GM21381 (cell line): ENCODE measurements at regions not wholly inside any gene's neighbourhood (a gene's known extent, or its start where the extent isn't known, plus 50 kb on each side); places are given as distances from the start of the nearest gene placed in this dataset.
"Not testable (repeated sequence)": the region's sequence is repeated elsewhere in the genome, so short reads cannot be mapped to it uniquely, and the experiment has no call there.

Source experiments
- ATAC-seq: cut with Tn5 transposase; IDR thresholded peaks from one replicate; pipeline ENCODE4 v1.9.1; 2021; ENCODE audit warnings: mild to moderate bottlenecking, moderate library complexity; ENCODE audit not compliant: unreplicated experiment

DNA sequence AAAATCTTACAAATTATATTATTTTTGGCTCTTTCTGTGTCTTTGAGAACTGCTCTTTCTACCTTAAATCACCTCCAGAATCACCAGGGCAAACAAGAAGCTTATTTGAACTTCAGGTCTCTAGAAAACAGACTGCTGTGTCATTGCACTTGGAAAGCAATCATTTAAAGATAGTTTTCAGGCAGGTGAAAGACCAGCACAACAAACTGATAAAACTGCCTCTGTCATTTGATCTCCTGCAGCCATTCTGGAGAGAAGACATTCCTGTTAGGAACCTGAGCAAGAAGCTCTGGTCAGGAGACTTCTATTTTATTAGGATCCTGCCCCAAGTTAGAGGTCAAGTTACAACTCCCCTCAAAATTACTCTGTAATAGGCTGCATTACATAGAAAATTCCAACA, 50.7 kb upstream of the AP4E1 start:
- no peak for ATAC-seq

DNA sequence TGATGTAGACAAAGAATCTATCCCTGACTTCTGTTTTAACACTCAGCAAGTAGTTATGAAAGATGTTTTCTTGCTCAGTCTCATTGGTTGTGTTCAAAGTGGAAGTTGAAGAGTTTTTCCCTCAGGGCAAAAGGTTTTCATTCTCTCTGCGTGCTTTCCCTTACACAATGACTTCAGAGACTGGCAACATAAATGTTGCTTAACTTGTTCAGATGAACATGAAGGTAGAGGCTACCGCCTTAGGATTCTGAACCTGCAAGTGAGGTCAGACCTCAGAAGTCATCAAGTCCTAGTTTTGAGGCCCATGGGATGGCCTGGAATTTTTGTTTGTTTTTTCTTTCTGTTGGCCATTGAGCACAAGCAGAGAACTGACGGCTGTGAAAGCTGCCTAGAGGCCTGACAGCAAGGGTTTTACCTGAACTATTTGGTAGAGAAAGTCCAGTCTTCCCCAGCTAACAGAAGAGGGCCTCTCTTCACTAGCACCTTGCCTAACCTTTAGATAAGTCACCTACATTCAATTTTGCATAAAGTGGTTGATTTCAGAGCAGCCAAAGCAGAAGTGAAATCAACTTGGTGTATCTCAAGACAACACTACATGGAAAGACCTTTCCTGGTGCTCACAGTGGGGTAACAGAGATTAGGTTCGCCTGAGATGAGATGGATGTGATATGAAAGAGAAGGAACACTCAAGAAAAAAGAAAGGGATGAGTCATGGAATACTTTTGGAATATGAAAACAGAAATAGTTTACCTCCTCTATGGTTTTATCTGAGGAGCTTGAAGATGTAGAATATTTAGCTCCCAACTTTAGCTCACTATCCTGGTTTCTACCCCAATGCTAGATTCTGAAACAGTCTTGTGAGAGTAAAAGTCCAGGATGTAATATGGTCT, 53.6 kb upstream of the AP4E1 start:
- peak; percentile 94 for ATAC-seq

- ATAC-seq, result no peak
Measured at GRCh38 chr15:50850003-50850402, 58.5 kb upstream of the AP4E1 start.

- ATAC-seq, result no peak
Measured at GRCh38 chr15:50848349-50848748, 60.1 kb upstream of the AP4E1 start.

- not testable (repeated sequence) for ATAC-seq
Measured at GRCh38 chr15:50845181-50845580, 63.3 kb upstream of the AP4E1 start.

GRCh38 chr15:50840520-50840919, 68.0 kb upstream of the AP4E1 start:
- no peak for ATAC-seq

DNA sequence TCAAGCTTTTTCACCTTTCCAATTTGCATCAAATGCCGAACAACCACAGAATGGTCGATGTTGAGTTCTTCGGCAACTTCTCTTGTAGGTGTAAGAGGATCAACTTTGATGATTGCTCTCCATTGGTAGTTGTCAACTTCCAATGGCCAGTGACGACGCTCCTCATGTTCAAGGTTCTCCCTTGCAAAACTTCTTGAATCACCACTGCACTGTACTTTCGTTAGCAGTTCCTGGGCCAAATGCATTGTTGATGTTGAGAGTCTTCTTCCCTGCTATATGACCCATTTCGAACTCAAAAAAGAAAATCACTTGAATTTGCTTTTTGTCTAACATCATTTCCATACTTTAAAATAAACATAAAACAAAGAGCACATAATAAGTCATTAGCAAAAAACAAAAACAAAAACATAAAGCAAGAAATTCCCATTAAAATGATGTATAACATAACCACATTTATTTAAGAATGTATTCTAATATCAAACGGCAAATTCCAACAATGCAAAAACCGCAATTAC, 71.2 kb upstream of the AP4E1 start:
- no peak for ATAC-seq

DNA sequence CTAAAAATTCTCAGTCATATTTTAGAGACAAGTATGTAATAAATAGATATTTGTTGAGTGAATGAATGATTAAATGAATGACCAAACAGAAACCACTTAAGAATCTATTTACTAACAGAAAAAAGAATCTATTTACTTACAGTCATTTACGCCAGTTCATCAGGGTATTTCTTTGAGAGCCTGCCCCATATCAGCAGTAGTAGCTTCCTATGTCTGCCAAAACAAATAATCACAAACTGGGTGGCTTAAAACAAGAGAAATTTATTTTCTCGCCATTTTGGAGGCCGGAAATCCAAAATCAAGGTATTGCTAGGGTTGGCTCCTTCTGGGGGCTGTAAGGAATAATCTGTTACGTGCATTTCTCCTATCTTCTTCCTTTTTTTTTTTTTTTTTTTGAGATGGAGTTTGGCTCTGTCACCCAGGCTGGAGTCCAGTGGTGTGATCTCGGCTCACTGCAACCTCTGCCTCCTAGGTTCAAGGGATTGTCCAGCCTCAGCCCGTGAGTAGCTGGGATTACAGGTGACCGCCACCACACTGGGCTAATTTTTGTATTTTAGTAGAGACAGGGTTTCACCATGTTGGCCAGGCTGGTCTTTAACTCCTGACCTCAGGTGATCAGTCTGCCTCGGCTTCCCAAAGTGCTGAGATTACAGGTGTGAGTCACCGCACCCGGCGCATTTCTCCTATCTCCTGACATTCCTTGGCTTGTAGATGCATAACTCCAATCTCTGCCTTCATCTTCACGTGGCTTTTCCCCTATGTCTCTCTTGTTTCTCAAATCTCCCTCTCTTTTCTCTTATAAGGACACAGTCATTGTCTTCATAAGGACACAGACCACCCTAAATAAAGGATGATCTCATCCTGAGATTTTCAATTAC, 65.2 kb upstream of the SPPL2A start:
- ATAC-seq, result no peak

DNA sequence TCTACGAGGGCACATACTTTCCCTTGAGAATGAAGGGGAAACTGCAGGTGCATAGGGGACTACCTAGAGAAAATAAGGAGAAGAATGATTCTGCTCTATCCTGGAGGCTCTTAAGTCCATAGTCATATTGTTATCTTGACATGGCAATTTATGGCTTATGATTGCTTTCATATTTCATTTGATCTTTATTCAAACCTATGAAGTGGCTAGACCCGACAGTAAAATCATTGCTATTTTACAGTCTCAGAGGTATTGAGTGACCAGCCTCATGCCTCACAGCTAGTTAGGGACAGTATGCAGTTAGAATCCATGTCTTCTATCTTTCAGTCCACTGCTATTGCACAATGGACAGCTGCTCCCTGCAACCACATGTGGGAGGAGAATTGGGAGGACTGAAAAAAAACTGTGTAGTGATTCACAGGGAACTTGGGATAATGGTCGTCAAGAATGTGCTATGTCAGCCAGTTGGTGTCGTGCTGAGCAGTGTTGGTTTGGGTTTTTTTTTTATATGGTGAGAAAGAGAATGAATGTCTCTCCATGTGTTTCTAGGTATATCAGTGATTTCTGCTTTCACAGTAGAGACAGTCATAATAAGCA, 63.2 kb upstream of the SPPL2A start:
- no peak for ATAC-seq

GRCh38 chr15:50825946-50826345, 60.4 kb upstream of the SPPL2A start:
- ATAC-seq, result no peak

GRCh38 chr15:50824514-50824913, 59.0 kb upstream of the SPPL2A start:
- no peak for ATAC-seq

DNA sequence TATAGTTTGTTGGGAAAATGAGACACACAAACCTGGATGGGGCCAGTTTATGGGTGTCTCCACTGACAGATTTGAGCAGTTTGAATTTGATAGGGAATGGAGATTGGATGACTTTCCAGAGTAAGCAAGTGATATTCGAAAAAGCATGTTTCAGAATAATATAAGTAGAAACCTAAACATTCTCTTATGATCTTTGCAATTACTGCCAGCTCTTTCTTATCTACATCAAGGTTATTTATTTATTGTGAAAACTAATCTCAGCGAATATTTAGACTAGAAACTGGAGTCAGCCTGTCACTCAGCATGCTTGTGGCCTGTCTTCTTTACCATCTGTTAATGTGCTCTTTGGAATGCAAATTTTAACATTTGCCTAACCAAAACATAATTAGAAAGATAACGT, 57.8 kb upstream of the SPPL2A start:
- ATAC-seq, result no peak

- ATAC-seq, result no peak
Measured at GRCh38 chr15:50821476-50821875, 56.0 kb upstream of the SPPL2A start.

- no peak for ATAC-seq
Measured at GRCh38 chr15:50820808-50821382, 55.4 kb upstream of the SPPL2A start.

- no peak for ATAC-seq
Measured at GRCh38 chr15:50819344-50819743, 53.8 kb upstream of the SPPL2A start.

- ATAC-seq, result no peak
Measured at GRCh38 chr15:50815958-50816590, 50.6 kb upstream of the SPPL2A start.
